ENCODE measurements at regions not wholly inside any gene's neighbourhood (a gene's known extent, or its start where the extent isn't known, plus 50 kb on each side); places are given as distances from the start of the nearest gene placed in this dataset.
"Not testable (repeated sequence)": the region's sequence is repeated elsewhere in the genome, so short reads cannot be mapped to it uniquely, and the experiment has no call there.

DNA sequence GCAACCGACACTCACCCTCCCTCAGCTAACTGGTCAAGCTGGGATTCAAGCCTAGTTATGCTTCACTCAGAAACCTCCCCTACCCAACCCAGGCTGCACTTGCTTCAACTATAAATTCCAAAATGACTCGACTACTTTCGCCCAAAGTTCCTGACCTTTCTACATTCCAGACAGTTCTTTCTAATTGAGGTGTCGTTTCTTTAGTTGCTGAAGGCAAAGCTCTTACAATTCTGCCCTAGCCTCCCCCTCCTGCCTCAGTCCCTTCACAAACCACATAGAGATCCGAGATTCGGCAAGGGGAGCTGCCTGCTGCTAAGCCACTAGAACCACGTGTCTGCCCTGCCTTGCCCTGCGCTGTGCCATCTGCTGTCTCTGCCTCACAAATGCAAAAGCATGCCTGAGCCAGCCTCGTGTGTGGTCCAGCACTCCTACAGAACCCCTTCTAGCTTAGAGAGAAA lies 74.7 kb upstream of the SH3GL3 start:
- Histone ChIP-seq H3K4me3 (no peak overlapping the region), H3K27ac (no peak overlapping the region), H3K4me1 (no peaks in the 10 kb centered on the region), H3K36me3 (ENCODE audit: low read depth, missing control alignments) (no peaks in the 10 kb centered on the region), H3K9me3 (no peaks in the 10 kb centered on the region), H3K27me3 (no peaks in the 10 kb centered on the region)
- intact Hi-C loops (cut with DNase I; ENCODE audit: low total_unique reads) = no loop called here
- 43 to 44% methylated on average over 9 of the region's 9 CpGs for WGBS, 2 donors
- TF ChIP-seq, protein P1, sequence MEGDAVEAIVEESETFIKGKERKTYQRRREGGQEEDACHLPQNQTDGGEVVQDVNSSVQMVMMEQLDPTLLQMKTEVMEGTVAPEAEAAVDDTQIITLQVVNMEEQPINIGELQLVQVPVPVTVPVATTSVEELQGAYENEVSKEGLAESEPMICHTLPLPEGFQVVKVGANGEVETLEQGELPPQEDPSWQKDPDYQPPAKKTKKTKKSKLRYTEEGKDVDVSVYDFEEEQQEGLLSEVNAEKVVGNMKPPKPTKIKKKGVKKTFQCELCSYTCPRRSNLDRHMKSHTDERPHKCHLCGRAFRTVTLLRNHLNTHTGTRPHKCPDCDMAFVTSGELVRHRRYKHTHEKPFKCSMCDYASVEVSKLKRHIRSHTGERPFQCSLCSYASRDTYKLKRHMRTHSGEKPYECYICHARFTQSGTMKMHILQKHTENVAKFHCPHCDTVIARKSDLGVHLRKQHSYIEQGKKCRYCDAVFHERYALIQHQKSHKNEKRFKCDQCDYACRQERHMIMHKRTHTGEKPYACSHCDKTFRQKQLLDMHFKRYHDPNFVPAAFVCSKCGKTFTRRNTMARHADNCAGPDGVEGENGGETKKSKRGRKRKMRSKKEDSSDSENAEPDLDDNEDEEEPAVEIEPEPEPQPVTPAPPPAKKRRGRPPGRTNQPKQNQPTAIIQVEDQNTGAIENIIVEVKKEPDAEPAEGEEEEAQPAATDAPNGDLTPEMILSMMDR (IDR thresholded peaks at IDR 0.05) = no peak
- no peak for TF ChIP-seq POLR2A (IDR thresholded peaks at IDR 0.05)
- DNase-seq = peak; percentile 40

DNA sequence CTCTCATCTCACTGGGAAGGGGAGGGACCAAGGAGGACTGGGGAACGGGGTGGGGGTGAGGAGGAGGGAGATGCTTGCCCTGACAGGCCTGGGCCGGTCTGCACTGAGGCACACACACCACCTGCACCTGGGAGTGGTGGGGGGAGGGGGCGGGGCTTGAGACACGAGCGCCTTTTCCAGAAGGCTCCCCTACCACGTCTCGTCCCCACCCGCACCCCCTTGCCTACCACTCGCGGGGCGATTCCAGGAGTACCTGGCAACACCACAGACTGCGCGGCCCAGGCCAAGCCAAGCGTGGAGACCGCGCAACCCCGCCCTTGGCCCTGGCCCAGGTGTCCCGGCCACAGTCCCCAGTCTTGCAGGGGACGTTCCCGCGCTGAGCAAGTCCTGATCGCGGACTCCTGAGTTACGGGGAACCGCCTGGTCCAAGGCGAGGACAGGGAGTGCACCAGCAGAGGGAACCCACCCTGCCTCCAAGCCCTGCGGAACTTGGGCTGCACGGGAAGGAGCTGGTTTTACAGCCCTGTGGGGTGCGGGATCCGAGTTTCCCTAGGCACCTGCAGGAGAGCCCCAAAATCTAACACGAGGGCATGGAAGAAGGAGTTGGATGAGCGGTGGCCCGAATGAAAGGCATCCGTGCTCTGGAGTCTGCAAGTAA lies 68.1 kb upstream of the SH3GL3 start:
- WGBS, 2 donors = 12 to 18% methylated on average over 6 to 34 of the region's 34 CpGs
- no peaks in the 10 kb centered on the region for H3K36me3 ChIP-seq (ENCODE audit: low read depth, missing control alignments)
- intact Hi-C loops (cut with DNase I; ENCODE audit: low total_unique reads) = no loop called here
- DNase-seq = no peak
- TF ChIP-seq POLR2A (IDR thresholded peaks at IDR 0.05) = no peak
- TF ChIP-seq, protein P1 (IDR thresholded peaks at IDR 0.05) = no peak
- H3K27me3 ChIP-seq = no peaks in the 10 kb centered on the region
- no peaks in the 10 kb centered on the region for H3K9me3 ChIP-seq
- no peak overlapping the region for H3K27ac ChIP-seq
- no peaks in the 10 kb centered on the region for H3K4me1 ChIP-seq
- peak overlapping the region in 1 of 2 donors; percentile 15 for H3K4me3 ChIP-seq

DNA sequence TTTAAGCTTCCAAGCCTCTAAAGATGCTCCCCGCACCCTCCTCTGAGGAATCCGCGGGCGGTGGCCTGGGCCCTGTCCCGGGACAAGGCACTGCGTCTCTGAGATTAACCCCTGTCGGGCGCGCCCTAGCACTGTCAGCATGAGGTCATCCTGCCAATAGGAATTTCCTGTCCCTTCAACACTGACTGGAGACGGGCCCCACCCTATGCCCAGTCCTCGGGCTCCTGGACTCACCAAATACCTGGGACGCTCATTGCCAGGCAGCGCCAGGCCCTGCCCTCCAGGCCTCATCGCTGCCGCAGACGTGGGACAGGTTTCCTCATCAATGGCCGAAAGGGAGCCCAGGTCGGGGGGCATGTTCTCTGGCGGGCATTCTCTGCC lies 67.6 kb upstream of the SH3GL3 start:
- H3K4me3 ChIP-seq = peak overlapping the region in 1 of 2 donors; percentile 15
- intact Hi-C loops (cut with DNase I; ENCODE audit: low total_unique reads) = no loop called here
- H3K4me1 ChIP-seq = no peaks in the 10 kb centered on the region
- no peaks in the 10 kb centered on the region for H3K27me3 ChIP-seq
- TF ChIP-seq, protein P1 (IDR thresholded peaks at IDR 0.05) = no peak
- TF ChIP-seq POLR2A (IDR thresholded peaks at IDR 0.05) = no peak
- no peak overlapping the region for H3K27ac ChIP-seq
- no peaks in the 10 kb centered on the region for H3K9me3 ChIP-seq
- no peaks in the 10 kb centered on the region for H3K36me3 ChIP-seq (ENCODE audit: low read depth, missing control alignments)
- no peak for DNase-seq
- 26 to 28% methylated on average over 7 to 19 of the region's 19 CpGs for WGBS, 2 donors

DNA sequence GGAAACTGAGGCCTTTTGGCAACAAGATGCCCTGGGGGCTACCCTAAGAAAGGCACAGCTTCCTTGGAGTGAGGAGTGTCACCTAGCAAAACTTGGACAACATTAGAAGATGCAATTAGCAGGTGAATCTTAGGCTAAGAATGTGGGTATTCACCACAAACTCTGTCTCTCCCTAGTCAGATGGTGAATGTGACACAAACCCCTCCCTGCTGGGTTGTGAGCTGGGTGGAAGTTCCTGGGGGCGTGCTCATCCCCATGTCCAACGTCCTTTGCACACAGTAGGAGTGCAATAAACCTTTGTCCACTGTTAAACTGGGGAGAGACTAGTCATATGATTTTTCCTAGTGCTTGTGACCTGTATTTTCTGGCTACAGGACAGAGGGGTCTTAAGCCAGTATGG lies 67.1 kb upstream of the SH3GL3 start:
- Histone ChIP-seq H3K4me1 (no peaks in the 10 kb centered on the region), H3K36me3 (ENCODE audit: low read depth, missing control alignments) (no peaks in the 10 kb centered on the region), H3K27ac (no peak overlapping the region), H3K4me3 (no peak overlapping the region), H3K27me3 (no peaks in the 10 kb centered on the region), H3K9me3 (no peaks in the 10 kb centered on the region)
- WGBS, 2 donors = 44 to 57% methylated on average over 2 of the region's 2 CpGs
- intact Hi-C loops (cut with DNase I; ENCODE audit: low total_unique reads) = no loop called here
- no peak for DNase-seq
- no peak for TF ChIP-seq POLR2A (IDR thresholded peaks at IDR 0.05)
- TF ChIP-seq, protein P1 (IDR thresholded peaks at IDR 0.05) = no peak

DNA sequence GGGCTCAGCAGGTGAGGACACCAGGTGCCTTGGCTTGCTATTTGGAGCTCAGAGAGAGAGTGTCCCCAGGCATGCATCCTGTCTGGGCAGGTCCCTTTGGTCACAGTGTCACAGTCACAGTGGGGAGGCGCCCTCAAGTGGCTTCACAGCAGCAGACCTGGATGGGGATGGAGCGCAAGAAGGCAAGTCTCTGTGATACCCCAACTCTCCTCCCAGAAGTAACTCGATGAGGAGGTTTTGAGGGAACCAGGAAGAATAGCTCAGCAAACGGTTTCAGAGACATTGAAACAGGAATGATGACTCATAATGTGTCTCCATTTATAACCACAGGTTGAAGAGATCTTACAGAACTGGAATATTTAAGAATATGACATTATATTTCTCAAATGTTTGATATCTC lies 66.5 kb upstream of the SH3GL3 start:
- intact Hi-C loops (cut with DNase I; ENCODE audit: low total_unique reads) = no loop called here
- Histone ChIP-seq H3K36me3 (ENCODE audit: low read depth, missing control alignments) (no peaks in the 10 kb centered on the region), H3K9me3 (no peaks in the 10 kb centered on the region), H3K27ac (no peak overlapping the region), H3K4me1 (no peaks in the 10 kb centered on the region), H3K27me3 (no peaks in the 10 kb centered on the region), H3K4me3 (no peak overlapping the region)
- no peak for TF ChIP-seq POLR2A (IDR thresholded peaks at IDR 0.05)
- TF ChIP-seq, protein P1 (IDR thresholded peaks at IDR 0.05) = peak in 2 of 3 experiments; percentile 15 to 22
- 49 to 68% methylated on average over 4 of the region's 4 CpGs for WGBS, 2 donors
- peak; percentile 74 for DNase-seq

DNA sequence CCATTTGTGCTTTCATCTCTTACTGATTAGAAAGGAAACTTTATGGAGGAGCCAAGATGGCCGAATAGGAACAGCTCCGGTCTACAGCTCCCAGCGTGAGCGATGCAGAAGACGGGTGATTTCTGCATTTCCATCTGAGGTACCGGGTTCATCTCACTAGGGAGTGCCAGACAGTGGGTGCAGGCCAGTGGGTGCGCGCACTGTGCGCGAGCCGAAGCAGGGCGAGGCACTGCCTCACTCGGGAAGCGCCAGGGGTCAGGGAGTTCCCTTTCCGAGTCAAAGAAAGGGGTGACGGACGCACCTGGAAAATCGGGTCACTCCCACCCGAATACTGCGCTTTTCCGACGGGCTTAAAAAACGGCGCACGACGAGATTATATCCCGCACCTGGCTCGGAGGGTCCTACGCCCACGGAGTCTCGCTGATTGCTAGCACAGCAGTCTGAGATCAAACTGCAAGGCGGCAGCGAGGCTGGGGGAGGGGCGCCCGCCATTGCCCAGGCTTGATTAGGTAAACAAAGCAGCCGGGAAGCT lies 63.5 kb upstream of the SH3GL3 start:
- WGBS, 2 donors = 81 to 87% methylated on average over 6 to 32 of the region's 36 CpGs
- intact Hi-C loops (cut with DNase I; ENCODE audit: low total_unique reads); H3K27ac ChIP-seq; H3K4me3 ChIP-seq; H3K4me1 ChIP-seq; H3K27me3 ChIP-seq; H3K9me3 ChIP-seq; DNase-seq; H3K36me3 ChIP-seq (ENCODE audit: low read depth, missing control alignments): not testable (repeated sequence)

All from testis (tissue), 2 donors.